Neural progenitor cell (in vitro differentiated cells): ENCODE measurements at regions not wholly inside any gene's neighbourhood (a gene's known extent, or its start where the extent isn't known, plus 50 kb on each side); places are given as distances from the start of the nearest gene placed in this dataset.

Experiments
- CTCF ChIP-seq: fragments of 200-600 bp; sonication (generic); IDR thresholded peaks from 2 replicates; pipeline ENCODE4 v1.5.1; 2017; ENCODE audit warnings: antibody characterized with exemption, mild to moderate bottlenecking
- EZH2 ChIP-seq: fragments of 200-600 bp; sonication (generic); IDR thresholded peaks from 2 replicates; pipeline ENCODE4 v1.6.1; 2017; ENCODE audit warnings: antibody characterized with exemption, mild to moderate bottlenecking, moderate library complexity

GRCh38 chr6:4472969-4473642 is 303.1 kb upstream of the CDYL start:
- TF ChIP-seq CTCF, result no peak
- no peak for TF ChIP-seq EZH2
